ENCODE measurements at regions not wholly inside any gene's neighbourhood (a gene's known extent, or its start where the extent isn't known, plus 50 kb on each side); places are given as distances from the start of the nearest gene placed in this dataset.

GRCh38 chrX:40485102-40485826 is 95.5 kb upstream of the ATP6AP2 start:
- no peak for DNase-seq (ENCODE audit: low read depth in 2 of 2)

DNA sequence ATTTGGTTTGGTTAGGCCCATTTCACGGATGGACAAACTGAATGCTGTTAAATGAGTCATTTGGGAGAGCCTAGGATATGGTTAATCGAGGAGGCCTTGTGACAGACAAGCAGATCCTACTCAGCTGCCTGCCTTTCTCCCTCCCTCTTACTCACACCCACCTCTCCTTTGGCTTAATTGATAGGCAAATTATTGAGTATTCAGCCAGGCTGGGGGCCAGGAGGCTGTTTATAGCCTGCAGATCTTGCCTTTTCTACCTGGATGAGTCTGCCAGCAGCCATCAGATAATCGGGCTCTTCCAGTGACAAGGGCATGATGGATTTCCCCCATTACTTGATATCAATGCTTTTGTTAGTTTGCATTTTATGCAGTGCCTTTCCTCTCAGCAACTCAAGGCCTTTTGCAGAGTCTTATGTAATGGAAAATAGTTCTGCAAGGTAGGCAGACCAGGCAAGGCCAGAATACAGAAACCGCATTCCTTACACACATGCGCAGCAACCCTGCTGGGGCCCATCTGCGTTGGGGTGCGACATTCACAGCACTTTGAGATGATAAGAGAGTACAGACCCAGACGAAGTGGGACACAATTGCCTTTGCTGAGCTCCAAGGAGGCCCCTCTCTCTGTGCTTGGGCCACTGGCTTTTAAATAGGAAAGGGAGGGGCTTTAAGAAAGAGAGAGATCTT is 96.2 kb upstream of the ATP6AP2 start:
- no peak for DNase-seq (ENCODE audit: low read depth in 2 of 2)

DNA sequence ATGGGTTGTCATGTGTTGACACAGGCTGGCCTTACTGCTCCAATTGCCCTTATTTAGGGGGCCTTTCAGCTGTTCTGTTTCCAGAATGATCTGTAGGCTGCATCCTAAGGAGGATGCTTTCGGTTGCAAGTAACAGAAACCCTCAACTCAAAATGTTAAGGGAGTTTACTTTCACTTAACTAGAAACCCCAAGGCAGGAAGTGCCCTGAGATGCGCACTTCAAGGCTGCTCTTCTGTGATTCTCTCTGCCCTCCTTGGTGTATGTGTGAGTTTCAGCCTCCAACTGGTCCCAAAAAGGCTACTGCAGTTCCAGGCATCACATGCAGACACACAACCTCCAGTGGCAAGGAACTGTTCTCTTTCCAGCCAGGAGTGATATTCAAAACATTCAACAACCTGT is 97.3 kb upstream of the ATP6AP2 start:
- DNase-seq (ENCODE audit: low read depth in 2 of 2) = no peak

DNA sequence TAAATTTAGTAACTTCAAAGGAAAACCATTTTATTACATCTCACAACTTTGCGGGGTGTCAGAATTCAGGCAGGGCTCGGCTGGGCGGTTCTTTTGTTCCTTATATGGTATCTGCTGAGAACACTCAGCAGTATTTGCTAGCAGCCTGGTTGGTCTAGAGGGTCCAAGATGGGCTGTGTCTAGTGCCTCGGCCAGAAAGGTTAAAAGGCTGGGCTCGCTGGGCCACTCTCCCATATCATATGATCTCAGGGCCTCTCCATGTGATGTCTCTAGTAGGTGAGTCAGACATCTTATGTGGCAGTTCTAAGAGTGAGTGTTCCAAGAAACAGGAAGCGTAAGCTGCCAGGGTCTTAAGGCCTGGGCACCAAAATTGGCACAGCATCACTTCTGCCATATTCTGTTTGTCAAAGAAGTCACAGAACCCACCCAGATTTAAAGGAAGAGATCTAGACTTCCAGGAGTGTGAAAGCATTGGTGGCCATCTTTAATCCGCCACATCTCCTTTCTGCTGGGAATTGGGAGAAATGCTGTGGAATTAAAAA is 100.9 kb upstream of the ATP6AP2 start:
- DNase-seq (ENCODE audit: low read depth in 2 of 2) = no peak

DNA sequence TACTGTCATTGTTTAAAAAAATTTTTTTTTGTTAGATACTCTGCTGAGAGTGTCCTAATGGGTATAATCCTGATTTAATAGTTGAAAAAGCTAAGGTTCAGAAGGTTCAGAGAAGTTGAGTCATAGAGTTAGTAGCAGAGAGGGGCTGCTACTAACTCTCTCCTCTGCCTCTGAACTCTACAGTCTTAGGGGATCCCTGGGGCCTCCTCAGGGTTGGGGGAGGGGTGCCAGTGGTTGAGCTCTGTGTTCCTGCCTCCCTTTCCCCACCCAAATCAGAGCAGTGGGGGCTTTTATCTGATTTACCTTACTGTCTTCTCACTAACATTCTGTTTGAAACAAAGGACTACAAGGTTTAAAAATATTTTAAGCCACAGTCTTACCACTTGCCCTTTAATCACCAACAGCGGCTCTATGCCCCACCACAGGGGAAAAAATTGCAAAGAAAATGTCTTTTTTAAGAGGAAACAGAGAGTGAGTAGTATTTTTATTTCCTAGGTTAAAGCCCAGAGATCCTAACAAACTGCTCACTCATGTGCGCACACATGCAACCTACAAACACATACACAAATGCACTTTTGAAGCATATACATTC is 102.2 kb upstream of the ATP6AP2 start:
- no peak for DNase-seq (ENCODE audit: low read depth in 2 of 2)

- no peak for DNase-seq (ENCODE audit: low read depth in 2 of 2)
Measured at GRCh38 chrX:40476958-40477357, 103.8 kb upstream of the ATP6AP2 start.

DNA sequence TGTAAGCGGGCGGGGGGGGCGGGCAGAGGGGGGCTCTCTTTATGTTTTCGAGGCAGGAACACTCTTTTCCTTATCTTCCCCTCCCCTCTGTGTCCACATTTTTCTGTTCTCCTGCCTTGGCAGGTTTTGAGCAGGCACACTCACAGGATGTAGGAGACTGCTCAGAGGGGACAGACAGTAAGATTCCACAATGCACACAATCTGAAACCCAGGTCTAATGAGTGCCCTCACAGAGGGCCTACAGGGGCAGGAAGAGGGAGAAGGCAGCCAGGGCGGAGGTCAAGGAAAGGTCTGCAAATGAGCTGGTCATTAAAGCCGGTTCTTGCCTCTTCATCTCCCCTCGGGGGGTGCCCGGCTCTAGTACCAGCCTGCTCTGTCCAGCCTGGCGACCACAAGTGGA is 106.1 kb upstream of the ATP6AP2 start:
- DNase-seq (ENCODE audit: low read depth in 2 of 2) = no peak

DNA sequence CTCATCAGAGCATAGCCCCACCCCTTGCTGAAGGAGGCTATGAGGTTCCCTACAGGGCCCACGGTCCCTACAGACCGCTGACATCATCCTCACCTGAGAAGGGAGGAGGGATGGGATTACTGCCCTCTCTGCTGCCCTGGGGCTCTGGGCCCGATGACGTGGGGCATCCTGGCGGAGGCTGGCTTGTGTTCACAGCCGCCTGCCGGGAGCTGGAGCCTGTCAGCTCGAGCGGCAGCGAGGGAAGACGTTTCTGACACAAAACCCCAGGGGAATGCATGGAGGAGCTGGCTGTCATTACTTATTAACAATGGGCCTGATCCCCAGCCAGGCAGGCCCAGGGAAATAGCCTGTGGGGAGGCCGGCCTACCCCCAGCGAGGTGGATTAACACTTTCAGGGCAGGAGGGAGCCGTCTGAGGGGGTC is 106.6 kb upstream of the ATP6AP2 start:
- no peak for DNase-seq (ENCODE audit: low read depth in 2 of 2)

GRCh38 chrX:40473460-40474204 is 107.1 kb upstream of the ATP6AP2 start:
- DNase-seq (ENCODE audit: low read depth in 2 of 2) = no peak

DNA sequence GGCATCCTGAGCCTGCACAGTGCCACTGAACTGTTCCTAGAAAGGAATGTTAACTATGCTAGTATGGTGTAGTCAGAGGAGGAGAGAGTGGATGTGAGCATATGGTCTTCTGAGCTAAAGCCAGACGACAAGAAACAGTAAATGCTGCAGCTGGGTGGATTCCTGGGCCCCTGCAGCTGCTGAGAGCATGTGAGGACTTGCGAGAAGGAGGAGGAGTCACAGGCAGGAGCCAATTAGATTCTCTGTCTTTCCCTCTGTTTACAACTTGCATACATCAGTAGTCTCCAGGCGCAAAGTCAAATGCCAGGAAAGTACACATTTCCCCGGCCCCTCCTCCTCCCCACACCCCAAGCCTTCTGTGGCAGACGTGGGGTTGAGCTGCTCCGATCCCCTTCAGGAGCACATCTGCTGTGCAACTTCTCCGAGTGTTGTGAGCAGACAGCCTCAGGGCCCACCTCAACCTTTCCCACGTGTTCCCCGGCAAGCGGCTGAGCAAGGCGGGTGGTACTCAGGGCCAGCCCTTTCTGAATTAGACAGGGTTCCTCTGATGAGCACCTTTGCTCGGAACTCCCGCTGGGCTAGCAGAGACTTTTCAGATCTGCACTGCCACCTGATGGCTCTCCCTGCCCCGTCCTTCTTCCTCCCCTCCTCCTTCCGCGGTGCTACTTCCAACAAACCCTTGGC is 108.7 kb upstream of the ATP6AP2 start:
- DNase-seq (ENCODE audit: low read depth in 2 of 2) = peak in 1 of 2 donors; percentile 5

DNA sequence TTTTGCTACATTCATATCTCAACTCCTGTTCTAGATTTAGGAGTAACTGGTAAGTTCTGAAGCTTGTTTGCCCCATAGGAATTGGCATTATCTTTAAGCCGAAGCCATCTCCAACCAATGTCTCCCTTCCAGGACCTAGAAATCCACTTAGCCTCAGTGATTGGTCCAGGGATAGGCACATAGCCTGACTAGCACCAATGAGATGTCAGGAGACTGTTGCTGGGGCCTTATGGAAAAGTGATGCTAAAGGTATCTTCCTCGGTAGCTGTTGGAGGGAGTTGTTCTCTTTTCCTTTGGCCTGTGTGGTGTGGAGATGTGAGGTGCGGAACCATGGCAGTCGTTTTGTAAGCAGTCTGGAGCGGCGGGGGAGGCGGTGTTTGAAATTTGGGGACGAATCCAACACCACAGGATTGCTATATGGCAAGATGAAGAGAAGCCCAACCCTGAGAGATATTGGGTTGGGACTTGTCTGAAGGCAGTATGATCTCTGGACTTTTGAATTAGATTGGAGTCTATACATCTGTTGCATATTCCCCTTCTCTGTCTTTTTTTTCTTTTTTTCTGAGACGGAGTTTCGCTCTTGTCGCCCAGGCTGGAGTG is 109.8 kb upstream of the ATP6AP2 start:
- DNase-seq (ENCODE audit: low read depth in 2 of 2) = no peak

DNA sequence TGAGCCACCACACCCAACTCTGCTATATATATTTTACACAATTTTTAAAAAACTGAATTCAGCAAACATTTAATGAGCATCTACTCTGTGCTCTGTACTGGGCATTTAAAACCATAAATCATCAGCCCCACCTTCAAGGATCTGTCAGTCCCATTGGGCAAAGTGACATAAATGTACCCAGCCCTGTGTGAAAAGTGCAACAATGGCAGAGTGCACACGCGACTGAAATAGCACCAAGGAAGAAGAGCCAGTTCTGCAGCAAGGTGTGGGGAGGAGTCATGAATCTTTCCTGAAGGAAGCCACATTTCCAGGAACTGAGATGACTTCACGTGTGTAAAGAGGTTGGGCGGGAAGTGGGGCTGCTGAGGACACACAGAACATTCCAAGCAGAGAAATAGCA is 111.5 kb upstream of the ATP6AP2 start:
- DNase-seq (ENCODE audit: low read depth in 2 of 2) = no peak

DNA sequence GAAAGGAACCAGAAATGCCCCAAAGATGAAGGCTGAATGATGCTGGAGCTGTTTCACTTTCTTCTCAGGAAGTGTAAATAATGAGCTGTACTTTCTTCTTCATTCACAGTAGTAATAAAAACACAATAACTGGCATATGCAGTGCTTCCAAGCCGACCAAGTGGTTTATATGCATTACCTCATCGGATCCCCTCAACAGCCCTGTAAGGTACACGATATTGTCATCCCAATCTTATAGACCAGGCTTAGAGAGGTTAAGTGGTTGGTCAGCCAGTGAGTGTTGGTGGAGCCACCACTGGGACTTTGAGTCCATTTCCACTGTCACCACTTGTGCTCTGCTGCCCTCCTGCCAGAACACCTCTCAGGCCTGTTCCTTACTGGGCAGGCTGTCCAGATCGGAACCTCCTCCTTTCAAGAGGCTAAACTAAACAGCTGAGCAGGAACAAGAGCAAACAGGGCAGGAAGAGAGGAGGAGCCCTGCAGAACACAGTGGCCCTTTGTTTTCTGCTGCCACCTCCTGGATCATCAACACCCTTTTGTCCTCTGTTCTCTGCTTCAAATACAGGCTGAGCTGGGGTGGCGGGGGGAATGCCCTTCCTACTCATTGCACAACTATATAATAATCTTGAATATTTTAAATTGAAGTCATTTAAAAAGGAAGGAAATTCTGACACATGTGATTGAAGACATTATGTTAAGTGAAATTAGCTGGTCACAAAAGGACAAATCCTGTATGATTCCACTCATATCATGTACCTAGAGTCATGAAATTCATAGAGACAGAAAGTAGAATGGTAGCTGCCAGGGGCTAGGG is 112.5 kb upstream of the ATP6AP2 start:
- peak; percentile 7 to 18 for DNase-seq (ENCODE audit: low read depth in 2 of 2)

DNA sequence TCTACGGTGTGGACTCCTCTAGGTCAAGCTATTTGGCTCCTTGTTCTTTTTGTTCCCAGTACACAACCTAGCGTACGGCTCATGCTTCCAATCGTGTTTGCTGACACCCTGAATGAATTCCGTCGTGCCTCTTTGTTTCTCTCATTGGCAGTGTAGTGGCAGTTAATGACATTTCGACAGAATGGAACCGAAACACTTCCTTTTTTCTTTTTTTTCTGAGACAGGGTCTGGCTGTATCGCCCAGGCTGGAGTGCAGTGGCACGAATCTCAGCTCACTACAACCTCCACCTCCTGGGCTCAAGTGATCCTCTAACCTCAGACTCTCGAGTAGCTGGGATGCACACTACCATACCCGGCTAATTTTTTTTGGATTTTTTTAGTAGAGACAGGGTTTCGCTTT is 113.3 kb upstream of the ATP6AP2 start:
- DNase-seq (ENCODE audit: low read depth in 2 of 2) = no peak

DNA sequence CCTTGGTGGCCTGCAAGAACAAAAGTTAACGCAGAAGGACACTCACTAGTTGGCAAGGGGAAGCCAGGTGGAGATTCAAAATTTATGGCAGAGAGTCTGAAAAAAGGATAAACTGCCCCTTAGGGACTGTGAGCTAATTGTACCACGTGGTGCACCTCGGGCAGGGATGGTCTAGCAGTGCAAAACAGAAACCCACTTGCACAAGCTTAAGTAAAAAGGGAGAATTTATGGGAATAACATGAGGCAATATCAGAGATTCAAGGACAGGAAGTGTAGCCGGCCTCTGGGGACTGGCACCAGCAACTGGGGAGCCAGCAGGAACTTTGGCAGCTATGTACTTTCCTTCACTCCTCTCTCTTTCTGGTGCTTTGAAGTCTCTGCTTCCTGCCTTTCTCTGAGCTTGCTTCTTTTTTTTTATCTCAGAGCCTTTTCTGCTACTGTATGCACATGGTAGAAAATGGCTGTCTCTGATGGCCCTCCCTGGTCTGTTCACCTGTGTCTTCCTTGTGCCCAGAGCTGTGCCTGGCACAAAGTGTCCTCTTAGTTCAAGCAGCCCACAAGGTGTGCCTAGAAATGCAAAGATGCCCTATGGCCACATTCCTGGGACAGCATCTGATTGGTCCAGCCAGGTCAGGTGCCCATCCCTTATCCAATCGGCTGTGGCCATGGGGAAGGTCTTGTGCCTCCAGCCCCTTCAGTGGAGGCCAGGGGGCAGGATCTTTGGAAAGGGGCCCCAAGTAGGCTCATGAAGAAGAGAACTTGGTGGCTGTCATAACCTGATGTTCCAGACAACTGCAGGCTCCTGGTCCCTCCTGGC is 114.8 kb upstream of the ATP6AP2 start:
- no peak for DNase-seq (ENCODE audit: low read depth in 2 of 2)

DNA sequence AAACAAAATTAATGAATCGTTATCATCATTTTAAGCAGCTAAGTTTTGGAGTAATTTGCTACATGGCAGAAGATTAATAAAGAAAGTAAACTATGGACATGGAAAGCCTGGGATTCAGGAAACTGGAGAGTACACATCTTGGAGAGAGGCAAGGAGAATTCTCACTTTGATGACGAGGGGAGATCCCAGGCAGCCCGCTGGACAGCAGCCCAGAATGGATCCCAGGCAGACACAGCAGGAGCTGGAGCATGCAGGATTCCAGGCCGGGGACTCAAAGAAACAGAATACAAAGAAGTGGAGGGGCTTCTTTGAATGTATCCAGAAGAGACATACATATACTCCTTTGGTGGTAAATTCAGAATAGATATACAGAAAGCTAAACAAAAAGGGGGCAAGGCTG is 118.0 kb upstream of the ATP6AP2 start:
- DNase-seq (ENCODE audit: low read depth in 2 of 2) = no peak

DNA sequence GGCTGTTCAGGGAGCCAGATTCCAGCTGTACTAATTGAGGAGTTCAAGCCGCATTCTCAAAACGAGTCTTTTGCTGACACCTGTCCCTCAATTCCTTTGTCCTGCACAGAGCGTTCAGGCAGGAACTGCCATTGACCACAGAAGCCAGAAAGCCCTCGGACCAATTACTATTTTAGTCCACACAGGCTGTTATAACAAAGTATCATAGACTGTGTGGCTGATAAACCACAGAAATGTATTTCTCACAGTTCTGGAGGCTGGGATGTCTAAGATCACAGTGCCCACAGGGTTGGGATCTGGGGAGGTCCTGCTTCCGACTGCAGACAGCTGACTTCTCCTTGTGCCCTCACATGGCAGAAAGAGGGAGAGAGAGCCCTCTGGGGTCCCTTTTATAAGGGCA is 119.8 kb upstream of the ATP6AP2 start:
- DNase-seq (ENCODE audit: low read depth in 2 of 2) = no peak

DNA sequence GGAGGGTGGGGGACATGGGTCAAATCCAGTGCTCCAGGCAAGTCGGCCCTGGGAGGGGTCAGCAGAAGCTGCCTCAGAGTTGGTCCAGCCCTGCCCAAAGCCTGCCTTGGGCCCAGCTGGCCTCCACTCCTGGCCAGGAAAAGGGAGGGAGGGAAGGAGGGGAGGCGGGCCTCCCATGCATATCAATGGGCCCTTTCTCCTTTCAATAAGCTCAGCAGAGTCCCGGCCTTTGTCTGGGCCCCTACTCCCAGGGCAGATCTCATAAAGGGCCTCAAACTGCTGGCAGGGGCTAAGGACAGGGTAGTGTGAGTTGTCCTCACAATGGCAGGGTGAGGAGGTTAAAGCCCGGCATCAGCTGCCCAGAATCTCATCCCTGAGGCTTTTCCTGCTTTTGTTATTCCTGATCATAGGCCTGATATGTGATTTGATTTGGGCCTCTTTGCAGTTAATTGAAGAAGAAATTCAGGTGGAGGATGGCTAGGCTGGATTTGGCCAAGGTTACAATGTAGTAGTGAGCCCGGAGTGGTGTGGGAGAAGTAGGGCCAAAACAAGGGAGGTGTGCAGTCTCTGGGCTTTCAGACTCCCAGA is 121.1 kb upstream of the ATP6AP2 start:
- DNase-seq (ENCODE audit: low read depth in 2 of 2) = no peak

DNA sequence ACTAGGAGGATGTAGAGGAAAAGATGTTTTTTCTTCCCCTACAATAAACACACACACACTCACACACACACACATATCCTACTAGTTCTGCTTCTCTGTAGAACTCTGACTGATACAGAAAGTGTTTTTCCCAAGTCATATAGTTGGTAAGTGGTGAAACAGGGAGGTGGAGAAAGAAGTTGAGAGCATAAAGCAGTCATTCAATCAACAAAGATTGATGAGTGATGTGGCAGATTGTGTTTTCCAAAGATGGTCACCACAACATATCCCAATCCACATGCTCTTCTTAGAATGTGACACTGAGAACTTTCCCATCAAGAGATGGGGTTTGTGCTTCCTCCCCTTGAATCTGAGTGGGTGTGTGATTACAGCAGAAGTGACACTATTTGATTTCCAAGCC is 123.4 kb upstream of the ATP6AP2 start:
- no peak for DNase-seq (ENCODE audit: low read depth in 2 of 2)
